Body of pancreas (tissue), 4 donors: ENCODE measurements at regions not wholly inside any gene's neighbourhood (a gene's known extent, or its start where the extent isn't known, plus 50 kb on each side); places are given as distances from the start of the nearest gene placed in this dataset.

ENCODE experiments used
- CTCF ChIP-seq, 7 experiments: fragments of 450-650 bp in 4 of 7; fragments of 200-600 bp in 3 of 7; sonication (generic) in 3 of 7; IDR thresholded peaks; one replicate each; pipeline ENCODE4 v1.5.1; 2016 to 2019; ENCODE audit warnings: antibody characterized with exemption in 7 of 7
- POLR2A ChIP-seq, 3 donors: fragments of 450-650 bp; IDR thresholded peaks; one replicate each; pipeline ENCODE4 v1.6.1; 2016; ENCODE audit warnings: antibody characterized with exemption in 3 of 3, mild to moderate bottlenecking in 2 of 3

GRCh38 chr5:116730185-116730584, 155.6 kb upstream of the SEMA6A start:
- no peak for TF ChIP-seq CTCF (IDR thresholded peaks at IDR 0.05)
- TF ChIP-seq POLR2A (IDR thresholded peaks at IDR 0.05) = no peak
